ENCODE measurements at regions not wholly inside any gene's neighbourhood (a gene's known extent, or its start where the extent isn't known, plus 50 kb on each side); places are given as distances from the start of the nearest gene placed in this dataset.

- no peak for DNase-seq (ENCODE audit: low read depth in 2 of 2)
Measured at GRCh38 chr14:85996551-85996950, 466.6 kb downstream of the FLRT2 start.

- no peak for DNase-seq (ENCODE audit: low read depth in 2 of 2)
Measured at GRCh38 chr14:85991156-85991555, 461.2 kb downstream of the FLRT2 start.

- no peak for DNase-seq (ENCODE audit: low read depth in 2 of 2)
Measured at GRCh38 chr14:85987907-85988306, 458.0 kb downstream of the FLRT2 start.

- DNase-seq (ENCODE audit: low read depth in 2 of 2) = no peak
Measured at GRCh38 chr14:85987292-85987691, 457.3 kb downstream of the FLRT2 start.

GRCh38 chr14:85978582-85979250 is 448.8 kb downstream of the FLRT2 start:
- DNase-seq (ENCODE audit: low read depth in 2 of 2) = no peak

GRCh38 chr14:85974602-85975001 is 444.7 kb downstream of the FLRT2 start:
- DNase-seq (ENCODE audit: low read depth in 2 of 2) = no peak

GRCh38 chr14:85963486-85963885 is 433.5 kb downstream of the FLRT2 start:
- DNase-seq (ENCODE audit: low read depth in 2 of 2) = no peak

- DNase-seq (ENCODE audit: low read depth in 2 of 2) = no peak
Measured at GRCh38 chr14:85960756-85961155, 430.8 kb downstream of the FLRT2 start.

GRCh38 chr14:85959063-85959462 is 429.1 kb downstream of the FLRT2 start:
- DNase-seq (ENCODE audit: low read depth in 2 of 2) = no peak

- DNase-seq (ENCODE audit: low read depth in 2 of 2) = no peak
Measured at GRCh38 chr14:85958069-85958468, 428.1 kb downstream of the FLRT2 start.

GRCh38 chr14:85953265-85953664 is 423.3 kb downstream of the FLRT2 start:
- no peak for DNase-seq (ENCODE audit: low read depth in 2 of 2)

GRCh38 chr14:85948153-85948552 is 418.2 kb downstream of the FLRT2 start:
- no peak for DNase-seq (ENCODE audit: low read depth in 2 of 2)

GRCh38 chr14:85947461-85948139 is 417.7 kb downstream of the FLRT2 start:
- no peak for DNase-seq (ENCODE audit: low read depth in 2 of 2)

- no peak for DNase-seq (ENCODE audit: low read depth in 2 of 2)
Measured at GRCh38 chr14:85943192-85943591, 413.2 kb downstream of the FLRT2 start.

GRCh38 chr14:85934886-85935254 is 404.9 kb downstream of the FLRT2 start:
- no peak for DNase-seq (ENCODE audit: low read depth in 2 of 2)

GRCh38 chr14:85934123-85934885 is 404.4 kb downstream of the FLRT2 start:
- DNase-seq (ENCODE audit: low read depth in 2 of 2) = peak; percentile 8 to 17

- DNase-seq (ENCODE audit: low read depth in 2 of 2) = no peak
Measured at GRCh38 chr14:85921241-85921640, 391.3 kb downstream of the FLRT2 start.

GRCh38 chr14:85917716-85918115 is 387.8 kb downstream of the FLRT2 start:
- DNase-seq (ENCODE audit: low read depth in 2 of 2) = no peak

- no peak for DNase-seq (ENCODE audit: low read depth in 2 of 2)
Measured at GRCh38 chr14:85915711-85916110, 385.8 kb downstream of the FLRT2 start.

GRCh38 chr14:85912141-85912540 is 382.2 kb downstream of the FLRT2 start:
- no peak for DNase-seq (ENCODE audit: low read depth in 2 of 2)

GRCh38 chr14:85911044-85911443 is 381.1 kb downstream of the FLRT2 start:
- DNase-seq (ENCODE audit: low read depth in 2 of 2) = no peak

GRCh38 chr14:85909581-85909980 is 379.6 kb downstream of the FLRT2 start:
- no peak for DNase-seq (ENCODE audit: low read depth in 2 of 2)

- no peak for DNase-seq (ENCODE audit: low read depth in 2 of 2)
Measured at GRCh38 chr14:85907536-85907935, 377.6 kb downstream of the FLRT2 start.

All from stimulated activated CD4-positive, alpha-beta T cell treated with anti-CD3 and anti-CD28 coated beads, Interleukin-4, amount 100 ng/mL, for 48 hours (primary cell).